ENCODE measurements at regions not wholly inside any gene's neighbourhood (a gene's known extent, or its start where the extent isn't known, plus 50 kb on each side); places are given as distances from the start of the nearest gene placed in this dataset.

- Histone ChIP-seq H3F3A (ENCODE audit: insufficient read depth) (no peaks in the 10 kb centered on the region), H3K9ac (no peak overlapping the region), H3K4me3 (no peak overlapping the region), H2AFZ (no peak overlapping the region), H3K36me3 (ENCODE audit: low read depth) (no peaks in the 10 kb centered on the region), H3K4me1 (ENCODE audit: insufficient read depth) (no peaks in the 10 kb centered on the region), H3K27me3 (replicated peaks; ENCODE audit: insufficient read depth) (no peaks in the 10 kb centered on the region), H4K20me1 (ENCODE audit: insufficient read depth) (no peaks in the 10 kb centered on the region), H3K9me3 (ENCODE audit: low read depth) (peaks cover 8% of the 10 kb centered on the region), H3K79me2 (ENCODE audit: insufficient read depth) (no peaks in the 10 kb centered on the region), H3K4me2 (ENCODE audit: unreplicated experiment) (no peak overlapping the region), H3K27ac (no peak overlapping the region), H3K9me2 (ENCODE audit: insufficient read depth) (no peaks in the 10 kb centered on the region)
- in situ Hi-C loops (cut with MboI): no loop called here
- no peak for TF ChIP-seq EZH2phosphoT487 (IDR thresholded peaks at IDR 0.05; ENCODE audit: insufficient read depth, low read depth)
- TF ChIP-seq EZH2 (IDR thresholded peaks at IDR 0.05; ENCODE audit: insufficient read depth, poor library complexity, severe bottlenecking): no peak
- WGBS, 2 experiments (ENCODE audit: low coverage in 1 of 2, low lambda C conversion rate in 2 of 2, missing lambda C conversion rate in 2 of 2): 27% methylated on average over 7 of the region's 7 CpGs
- no peak for DNase-seq
Measured at GRCh38 chr6:170116636-170117035, 174.2 kb downstream of the DLL1 start.

GRCh38 chr6:170114956-170115855, 175.7 kb downstream of the DLL1 start:
- in situ Hi-C loops (cut with MboI): no loop called here
- H3K9me3 ChIP-seq (ENCODE audit: low read depth): peaks cover 8% of the 10 kb centered on the region

DNA sequence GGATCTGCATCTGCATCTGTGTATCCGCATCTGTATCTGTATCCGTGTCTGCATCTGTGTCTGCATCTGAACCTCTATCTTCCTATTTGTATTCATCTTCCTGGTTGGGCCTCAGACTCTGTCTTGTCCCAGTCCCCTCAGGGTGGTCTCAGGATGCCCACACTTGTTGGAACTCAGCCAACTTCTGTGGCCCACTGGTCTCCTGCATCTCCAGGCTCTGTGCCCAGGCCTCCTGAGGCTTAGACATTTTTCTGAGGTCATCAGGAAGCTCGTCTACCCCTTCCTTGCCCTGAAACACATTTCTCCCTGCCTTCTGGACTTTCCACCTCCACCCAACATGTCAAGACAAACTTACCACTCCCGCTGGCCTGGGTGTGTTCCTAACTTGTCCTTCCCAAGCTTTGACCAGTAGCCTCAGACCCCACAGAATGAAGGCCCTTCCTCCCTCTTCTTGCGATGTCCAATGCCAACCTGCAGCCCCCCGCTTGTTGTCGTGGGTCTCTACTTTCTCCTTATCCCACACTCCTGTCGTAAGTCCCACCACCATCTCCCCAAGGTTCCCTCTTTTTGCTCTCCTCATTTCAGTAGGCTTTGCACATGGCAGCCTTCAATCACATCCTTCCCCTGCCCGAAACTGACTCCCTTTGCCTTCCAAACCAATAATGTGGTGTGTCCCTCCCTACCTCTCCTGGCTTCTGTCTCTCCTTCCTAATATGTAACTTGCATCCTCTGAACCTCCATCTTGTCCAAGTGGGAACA, 176.5 kb downstream of the DLL1 start:
- no peak overlapping the region for H3K4me3 ChIP-seq
- H4K20me1 ChIP-seq (ENCODE audit: insufficient read depth): no peaks in the 10 kb centered on the region
- no peaks in the 10 kb centered on the region for H3F3A ChIP-seq (ENCODE audit: insufficient read depth)
- DNase-seq: no peak
- in situ Hi-C loops (cut with MboI): no loop called here
- H3K4me1 ChIP-seq (ENCODE audit: insufficient read depth): no peaks in the 10 kb centered on the region
- no peak overlapping the region for H3K9ac ChIP-seq
- TF ChIP-seq EZH2phosphoT487 (IDR thresholded peaks at IDR 0.05; ENCODE audit: insufficient read depth, low read depth): no peak
- TF ChIP-seq EZH2 (IDR thresholded peaks at IDR 0.05; ENCODE audit: insufficient read depth, poor library complexity, severe bottlenecking): no peak
- WGBS, 2 experiments (ENCODE audit: low coverage in 1 of 2, low lambda C conversion rate in 2 of 2, missing lambda C conversion rate in 2 of 2): 58 to 64% methylated on average over 9 of the region's 9 CpGs
- no peaks in the 10 kb centered on the region for H3K9me2 ChIP-seq (ENCODE audit: insufficient read depth)
- H3K27ac ChIP-seq: no peak overlapping the region
- no peaks in the 10 kb centered on the region for H3K27me3 ChIP-seq (replicated peaks; ENCODE audit: insufficient read depth)
- H2AFZ ChIP-seq: no peak overlapping the region
- no peaks in the 10 kb centered on the region for H3K79me2 ChIP-seq (ENCODE audit: insufficient read depth)
- no peak overlapping the region for H3K4me2 ChIP-seq (ENCODE audit: unreplicated experiment)
- peaks cover 3% of the 10 kb centered on the region for H3K9me3 ChIP-seq (ENCODE audit: low read depth)
- no peaks in the 10 kb centered on the region for H3K36me3 ChIP-seq (ENCODE audit: low read depth)

More at GRCh38 chr6:170114956-170115855, 175.7 kb downstream of the DLL1 start:
- Histone ChIP-seq H3K4me2 (ENCODE audit: unreplicated experiment) (no peak overlapping the region), H4K20me1 (ENCODE audit: insufficient read depth) (no peaks in the 10 kb centered on the region), H3K4me3 (no peak overlapping the region), H2AFZ (no peak overlapping the region), H3K79me2 (ENCODE audit: insufficient read depth) (no peaks in the 10 kb centered on the region), H3K36me3 (ENCODE audit: low read depth) (no peaks in the 10 kb centered on the region), H3K27me3 (replicated peaks; ENCODE audit: insufficient read depth) (no peaks in the 10 kb centered on the region), H3K27ac (no peak overlapping the region), H3F3A (ENCODE audit: insufficient read depth) (no peaks in the 10 kb centered on the region), H3K4me1 (ENCODE audit: insufficient read depth) (no peaks in the 10 kb centered on the region), H3K9me2 (ENCODE audit: insufficient read depth) (no peaks in the 10 kb centered on the region), H3K9ac (no peak overlapping the region)
- DNase-seq: no peak
- 37 to 39% methylated on average over 12 to 15 of the region's 15 CpGs for WGBS, 2 experiments (ENCODE audit: low coverage in 1 of 2, low lambda C conversion rate in 2 of 2, missing lambda C conversion rate in 2 of 2)
- no peak for TF ChIP-seq EZH2 (IDR thresholded peaks at IDR 0.05; ENCODE audit: insufficient read depth, poor library complexity, severe bottlenecking)
- no peak for TF ChIP-seq EZH2phosphoT487 (IDR thresholded peaks at IDR 0.05; ENCODE audit: insufficient read depth, low read depth)

GRCh38 chr6:170113141-170113540, 177.7 kb downstream of the DLL1 start:
- H4K20me1 ChIP-seq (ENCODE audit: insufficient read depth): no peaks in the 10 kb centered on the region
- H3K27ac ChIP-seq: no peak overlapping the region
- TF ChIP-seq EZH2phosphoT487 (IDR thresholded peaks at IDR 0.05; ENCODE audit: insufficient read depth, low read depth) (no peak), EZH2 (IDR thresholded peaks at IDR 0.05; ENCODE audit: insufficient read depth, poor library complexity, severe bottlenecking) (no peak)
- H3K4me3 ChIP-seq: no peak overlapping the region
- in situ Hi-C loops (cut with MboI): no loop called here
- DNase-seq: no peak
- no peaks in the 10 kb centered on the region for H3K79me2 ChIP-seq (ENCODE audit: insufficient read depth)
- H2AFZ ChIP-seq: no peak overlapping the region
- H3K4me1 ChIP-seq (ENCODE audit: insufficient read depth): no peaks in the 10 kb centered on the region
- 63 to 71% methylated on average over 3 of the region's 3 CpGs for WGBS, 2 experiments (ENCODE audit: low coverage in 1 of 2, low lambda C conversion rate in 2 of 2, missing lambda C conversion rate in 2 of 2)
- H3K27me3 ChIP-seq (replicated peaks; ENCODE audit: insufficient read depth): no peaks in the 10 kb centered on the region
- H3K9me3 ChIP-seq (ENCODE audit: low read depth): no peaks in the 10 kb centered on the region
- no peak overlapping the region for H3K9ac ChIP-seq
- no peaks in the 10 kb centered on the region for H3F3A ChIP-seq (ENCODE audit: insufficient read depth)
- H3K36me3 ChIP-seq (ENCODE audit: low read depth): no peaks in the 10 kb centered on the region
- no peaks in the 10 kb centered on the region for H3K9me2 ChIP-seq (ENCODE audit: insufficient read depth)
- no peak overlapping the region for H3K4me2 ChIP-seq (ENCODE audit: unreplicated experiment)
